Calu3 (cell line): ENCODE measurements at regions not wholly inside any gene's neighbourhood (a gene's known extent, or its start where the extent isn't known, plus 50 kb on each side); places are given as distances from the start of the nearest gene placed in this dataset.

ENCODE experiments used
- BruUV-seq: library from RNA; stranded (reverse); fragments of 400-500 nt; replicated peaks from 2 replicates; lab custom pipeline; 2021; lab: Mats Ljungman, UMichigan
- CTCF ChIA-PET: fragments of 300-600 bp; sonication (Branson Sonifier 250); formaldehyde crosslinking; loops from one replicate; lab custom pipeline; 2022; ENCODE audit warnings: antibody characterized with exemption; lab: Charles Lee
- DNase-seq: peaks from one replicate; pipeline ENCODE4 v3.0.0; 2022
- H3K27ac Mint-ChIP-seq: one replicate; pipeline ENCODE4 v1.8.0; 2022; ENCODE audit warnings: mixed read lengths; ENCODE audit not compliant: unreplicated experiment
- H3K27me3 Mint-ChIP-seq: one replicate; pipeline ENCODE4 v1.8.0; 2022; ENCODE audit warnings: mixed read lengths; ENCODE audit not compliant: unreplicated experiment
- H3K36me3 Mint-ChIP-seq: one replicate; pipeline ENCODE4 v1.8.0; 2022; ENCODE audit warnings: mild to moderate bottlenecking, moderate library complexity, mixed read lengths; ENCODE audit not compliant: insufficient read depth, unreplicated experiment
- H3K4me1 Mint-ChIP-seq: one replicate; pipeline ENCODE4 v1.8.0; 2022; ENCODE audit warnings: mild to moderate bottlenecking, low read depth, mixed read lengths; ENCODE audit not compliant: unreplicated experiment
- H3K4me3 Mint-ChIP-seq: one replicate; pipeline ENCODE4 v1.8.0; 2022; ENCODE audit warnings: mild to moderate bottlenecking, low read depth, moderate library complexity, mixed read lengths; ENCODE audit not compliant: unreplicated experiment
- H3K9me3 Mint-ChIP-seq: one replicate; pipeline ENCODE4 v1.8.0; 2022; ENCODE audit warnings: low read depth, mixed read lengths; ENCODE audit not compliant: unreplicated experiment
- intact Hi-C: fragments of 100-400 bp; cut with micrococcal nuclease; formaldehyde crosslinking; loops from one replicate; pipeline ENCODE4 v1.10.0; 2022; ENCODE audit not compliant: unreplicated experiment
- TF ChIP-seq, protein P1 (sequence below): fragments of 200-600 bp; IDR thresholded peaks from one replicate; pipeline ENCODE4 v1.8.0; 2022; ENCODE audit warnings: antibody characterized with exemption; ENCODE audit not compliant: unreplicated experiment

DNA sequence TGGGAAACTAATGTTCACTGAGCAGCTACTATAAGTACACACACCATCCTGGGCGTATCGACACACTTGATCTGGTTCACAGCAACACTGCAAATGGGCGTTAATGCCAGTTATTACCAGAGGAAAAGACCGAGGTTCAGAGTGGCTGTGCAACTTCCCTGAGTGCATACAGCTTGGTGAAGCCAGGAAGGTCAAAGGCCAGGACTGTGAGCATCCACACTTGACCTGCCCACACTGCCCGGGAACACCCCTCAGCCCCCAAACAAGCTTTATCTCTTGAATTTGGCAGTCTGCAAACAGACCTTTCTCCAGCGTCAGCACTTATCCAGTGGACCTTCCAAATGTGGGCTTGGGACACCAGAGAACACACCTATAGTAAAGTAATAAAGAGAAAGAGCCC is 312.6 kb downstream of the BCL11B start:
- Mint-ChIP-seq H3K4me3 (no peak overlapping the region), H3K4me1 (peaks cover 2% of the 10 kb centered on the region), H3K9me3 (no peaks in the 10 kb centered on the region), H3K27me3 (peaks cover 22% of the 10 kb centered on the region), H3K36me3 (peaks cover 2% of the 10 kb centered on the region), H3K27ac (no peak overlapping the region)
- DNase-seq, result no peak
- TF ChIP-seq, protein P1, sequence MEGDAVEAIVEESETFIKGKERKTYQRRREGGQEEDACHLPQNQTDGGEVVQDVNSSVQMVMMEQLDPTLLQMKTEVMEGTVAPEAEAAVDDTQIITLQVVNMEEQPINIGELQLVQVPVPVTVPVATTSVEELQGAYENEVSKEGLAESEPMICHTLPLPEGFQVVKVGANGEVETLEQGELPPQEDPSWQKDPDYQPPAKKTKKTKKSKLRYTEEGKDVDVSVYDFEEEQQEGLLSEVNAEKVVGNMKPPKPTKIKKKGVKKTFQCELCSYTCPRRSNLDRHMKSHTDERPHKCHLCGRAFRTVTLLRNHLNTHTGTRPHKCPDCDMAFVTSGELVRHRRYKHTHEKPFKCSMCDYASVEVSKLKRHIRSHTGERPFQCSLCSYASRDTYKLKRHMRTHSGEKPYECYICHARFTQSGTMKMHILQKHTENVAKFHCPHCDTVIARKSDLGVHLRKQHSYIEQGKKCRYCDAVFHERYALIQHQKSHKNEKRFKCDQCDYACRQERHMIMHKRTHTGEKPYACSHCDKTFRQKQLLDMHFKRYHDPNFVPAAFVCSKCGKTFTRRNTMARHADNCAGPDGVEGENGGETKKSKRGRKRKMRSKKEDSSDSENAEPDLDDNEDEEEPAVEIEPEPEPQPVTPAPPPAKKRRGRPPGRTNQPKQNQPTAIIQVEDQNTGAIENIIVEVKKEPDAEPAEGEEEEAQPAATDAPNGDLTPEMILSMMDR, result no peak
- CTCF ChIA-PET, result no interaction called here
- no TSS peak for BruUV-seq
- intact Hi-C loops, result no loop called here

DNA sequence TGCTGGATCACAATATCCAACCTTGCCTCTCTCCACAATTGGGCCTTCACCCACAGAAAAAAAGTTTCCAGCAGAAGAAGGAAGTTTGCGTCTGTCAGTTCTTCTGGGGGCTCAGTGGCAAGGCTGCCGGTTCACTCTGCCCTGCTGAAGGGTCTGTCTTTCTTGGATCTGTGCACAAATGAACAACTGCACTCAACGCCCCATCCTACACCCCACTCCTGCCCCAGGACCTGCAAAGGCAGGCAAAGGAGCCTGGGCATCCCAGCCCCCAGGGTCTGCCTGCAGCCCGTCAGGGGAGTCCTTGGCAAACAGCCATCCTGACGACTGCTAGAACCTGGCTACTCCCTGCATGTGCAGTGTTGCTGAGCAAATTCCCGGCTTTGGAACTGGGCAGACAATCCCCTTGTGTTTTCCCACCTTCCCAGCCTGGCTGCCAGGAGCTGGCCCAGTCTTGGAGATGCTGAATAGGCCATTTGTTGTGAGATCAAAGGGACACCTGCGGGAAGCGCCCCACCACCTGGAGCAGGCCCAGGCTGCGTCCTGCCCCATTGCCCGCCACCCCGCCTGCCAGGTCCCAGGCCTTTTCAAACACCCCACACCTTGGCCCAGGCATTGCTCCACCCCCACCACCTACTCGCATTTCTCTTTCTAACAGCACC is 311.9 kb downstream of the BCL11B start:
- DNase-seq, result no peak
- H3K27me3 Mint-ChIP-seq, result peaks cover 25% of the 10 kb centered on the region
- H3K4me3 Mint-ChIP-seq, result no peak overlapping the region
- no TSS peak for BruUV-seq
- H3K9me3 Mint-ChIP-seq, result no peaks in the 10 kb centered on the region
- H3K4me1 Mint-ChIP-seq, result peaks cover 9% of the 10 kb centered on the region
- TF ChIP-seq, protein P1, result no peak
- intact Hi-C loops, result no loop called here
- CTCF ChIA-PET, result no interaction called here
- H3K36me3 Mint-ChIP-seq, result no peaks in the 10 kb centered on the region
- no peak overlapping the region for H3K27ac Mint-ChIP-seq

DNA sequence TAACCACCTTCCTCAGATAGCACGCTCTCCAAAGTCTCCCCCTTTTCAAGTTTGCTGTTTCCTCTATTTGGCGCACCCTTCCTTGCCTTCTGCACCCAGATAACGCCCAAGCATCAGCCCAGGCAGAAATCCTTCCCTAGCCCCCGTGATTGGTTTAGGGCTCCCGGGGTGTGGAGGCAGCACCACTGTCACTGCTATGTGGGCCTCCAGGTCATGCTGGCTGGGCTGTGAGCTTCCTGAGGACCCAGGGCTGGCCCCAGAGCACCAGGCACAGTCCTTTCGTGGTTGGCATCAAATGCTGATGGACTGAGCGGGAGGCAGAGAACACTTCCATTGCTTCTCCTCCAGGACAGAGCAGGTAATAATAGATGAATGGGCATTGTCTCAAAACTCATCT is 311.4 kb downstream of the BCL11B start:
- intact Hi-C loops, result no loop called here
- Mint-ChIP-seq H3K4me3 (no peak overlapping the region), H3K36me3 (no peaks in the 10 kb centered on the region), H3K27ac (no peak overlapping the region), H3K4me1 (peaks cover 11% of the 10 kb centered on the region), H3K27me3 (peaks cover 25% of the 10 kb centered on the region), H3K9me3 (no peaks in the 10 kb centered on the region)
- CTCF ChIA-PET, result no interaction called here
- no peak for DNase-seq
- TF ChIP-seq, protein P1, result no peak
- BruUV-seq, result no TSS peak

DNA sequence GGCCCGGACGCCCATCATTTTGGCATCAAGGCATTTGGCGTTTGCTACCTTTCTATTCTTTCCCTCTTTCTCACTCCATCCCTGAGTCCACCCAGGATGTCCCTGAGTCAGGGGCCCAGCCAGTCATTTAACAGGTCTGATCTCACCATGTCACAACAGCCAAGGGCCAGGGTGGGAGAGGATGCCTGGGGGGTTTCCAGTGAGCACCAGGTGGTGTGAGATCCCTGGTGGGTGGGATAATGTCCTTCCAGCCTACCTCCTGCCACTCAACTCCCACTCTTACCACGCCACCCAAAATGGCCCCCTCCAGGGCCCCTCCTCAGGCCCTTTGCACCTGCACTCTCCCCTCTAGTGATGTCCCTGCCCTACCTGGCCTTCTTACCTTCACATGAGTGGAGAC is 310.8 kb downstream of the BCL11B start:
- H3K4me1 Mint-ChIP-seq, result peaks cover 11% of the 10 kb centered on the region
- H3K27ac Mint-ChIP-seq, result no peak overlapping the region
- H3K4me3 Mint-ChIP-seq, result no peak overlapping the region
- H3K36me3 Mint-ChIP-seq, result no peaks in the 10 kb centered on the region
- no peak for DNase-seq
- H3K9me3 Mint-ChIP-seq, result no peaks in the 10 kb centered on the region
- CTCF ChIA-PET, result no interaction called here
- intact Hi-C loops, result no loop called here
- BruUV-seq, result no TSS peak
- TF ChIP-seq, protein P1, result no peak
- peaks cover 25% of the 10 kb centered on the region for H3K27me3 Mint-ChIP-seq
